T-cell (primary cell): ENCODE measurements at regions not wholly inside any gene's neighbourhood (a gene's known extent, or its start where the extent isn't known, plus 50 kb on each side); places are given as distances from the start of the nearest gene placed in this dataset.

Source experiments
- ATAC-seq, 4 experiments: fragments of 200-7000 bp in 3 of 4; fragments of 150-1000 bp in 1 of 4; cut with Tn5 transposase; replicated peaks in 1 of 4; 1 replicate in 3 of 4; 2 replicates in 1 of 4; pipeline ENCODE4 v1.10.0; 2021; ENCODE audit warnings: moderate library complexity in 3 of 4, mild to moderate bottlenecking in 2 of 4, moderate number of reproducible peaks in 1 of 4
- CTCF ChIA-PET, 2 donors: fragments of 300-600 bp; sonication (Branson Sonifier 250); formaldehyde crosslinking; loops; one replicate each; lab custom pipeline; 2022; ENCODE audit warnings: antibody characterized with exemption in 2 of 2; lab: Charles Lee
- POLR2A ChIA-PET, 2 donors: fragments of 300-600 bp; sonication (Branson Sonifier 250); formaldehyde crosslinking; loops; one replicate each; lab custom pipeline; 2022; ENCODE audit warnings: antibody characterized with exemption in 2 of 2; lab: Charles Lee
- DNase-seq, 35 experiments: peaks; one replicate each; pipeline versions ENCODE4 v3.0.0 to v3.0.0-alpha.2; 2013 to 2023
- H3K27ac ChIP-seq: one replicate; pipeline ENCODE4 v1.5.1; 2013; ENCODE audit warnings: low read length
- H3K27me3 ChIP-seq, 2 experiments: replicated peaks in 1 of 2; 1 replicate in 1 of 2; 2 replicates in 1 of 2; pipeline versions ENCODE4 v1.6.1 to v1.7.0; 2013; ENCODE audit warnings: low read length in 1 of 2, mixed read lengths in 1 of 2; ENCODE audit not compliant: control insufficient read depth in 2 of 2, insufficient read depth in 2 of 2; ENCODE audit errors: extremely low read depth in 1 of 2
- H3K36me3 ChIP-seq, 2 donors: 1 replicate in 1 of 2; 2 replicates in 1 of 2; pipeline versions ENCODE4 v1.6.1 to v1.7.0; 2013; ENCODE audit warnings: low read length in 1 of 2; ENCODE audit not compliant: control insufficient read depth in 2 of 2, insufficient read depth in 1 of 2; ENCODE audit errors: extremely low read depth in 1 of 2
- H3K4me1 ChIP-seq, 2 experiments: 1 replicate in 1 of 2; 2 replicates in 1 of 2; pipeline versions ENCODE4 v1.6.1 to v1.7.0; 2013; ENCODE audit warnings: low read length in 2 of 2, mixed read lengths in 1 of 2; ENCODE audit not compliant: insufficient read depth in 2 of 2, control insufficient read depth in 1 of 2; ENCODE audit errors: extremely low read depth in 1 of 2
- H3K4me3 ChIP-seq, 2 donors: 1 replicate in 1 of 2; 2 replicates in 1 of 2; pipeline versions ENCODE4 v1.5.1 to v1.7.0; 2013; ENCODE audit warnings: mild to moderate bottlenecking in 2 of 2, low read length in 1 of 2, moderate library complexity in 1 of 2; ENCODE audit not compliant: control insufficient read depth in 1 of 2; ENCODE audit errors: extremely low read depth in 1 of 2
- H3K9me3 ChIP-seq: 2 replicates; pipeline ENCODE4 v1.7.0; 2013
- H3K27ac Mint-ChIP-seq, 2 donors: one replicate each; pipeline ENCODE4 v1.8.0; 2020 to 2021; ENCODE audit warnings: mild to moderate bottlenecking in 2 of 2, mixed read lengths in 2 of 2
- H3K27me3 Mint-ChIP-seq, 2 donors: one replicate each; pipeline ENCODE4 v1.8.0; 2021 to 2022; ENCODE audit warnings: mixed read lengths in 2 of 2
- H3K36me3 Mint-ChIP-seq: one replicate; pipeline ENCODE4 v1.8.0; 2021; ENCODE audit warnings: mixed read lengths
- H3K4me1 Mint-ChIP-seq, 3 donors: one replicate each; pipeline ENCODE4 v1.8.0; 2020 to 2022; ENCODE audit warnings: mixed read lengths in 3 of 3, mild to moderate bottlenecking in 1 of 3
- H3K4me3 Mint-ChIP-seq, 3 donors: one replicate each; pipeline ENCODE4 v1.8.0; 2020 to 2022; ENCODE audit warnings: mild to moderate bottlenecking in 3 of 3, mixed read lengths in 3 of 3, moderate library complexity in 3 of 3
- H3K9me3 Mint-ChIP-seq, 3 donors: one replicate each; pipeline ENCODE4 v1.8.0; 2020 to 2022; ENCODE audit warnings: mixed read lengths in 3 of 3
- WGBS: methylation state at CpG from one replicate; pipeline ENCODE4 v1.1.5; 2013; ENCODE audit warnings: missing lambda C conversion rate; ENCODE audit not compliant: insufficient coverage; 5-methylcytosine and 5-hydroxymethylcytosine counted together

DNA sequence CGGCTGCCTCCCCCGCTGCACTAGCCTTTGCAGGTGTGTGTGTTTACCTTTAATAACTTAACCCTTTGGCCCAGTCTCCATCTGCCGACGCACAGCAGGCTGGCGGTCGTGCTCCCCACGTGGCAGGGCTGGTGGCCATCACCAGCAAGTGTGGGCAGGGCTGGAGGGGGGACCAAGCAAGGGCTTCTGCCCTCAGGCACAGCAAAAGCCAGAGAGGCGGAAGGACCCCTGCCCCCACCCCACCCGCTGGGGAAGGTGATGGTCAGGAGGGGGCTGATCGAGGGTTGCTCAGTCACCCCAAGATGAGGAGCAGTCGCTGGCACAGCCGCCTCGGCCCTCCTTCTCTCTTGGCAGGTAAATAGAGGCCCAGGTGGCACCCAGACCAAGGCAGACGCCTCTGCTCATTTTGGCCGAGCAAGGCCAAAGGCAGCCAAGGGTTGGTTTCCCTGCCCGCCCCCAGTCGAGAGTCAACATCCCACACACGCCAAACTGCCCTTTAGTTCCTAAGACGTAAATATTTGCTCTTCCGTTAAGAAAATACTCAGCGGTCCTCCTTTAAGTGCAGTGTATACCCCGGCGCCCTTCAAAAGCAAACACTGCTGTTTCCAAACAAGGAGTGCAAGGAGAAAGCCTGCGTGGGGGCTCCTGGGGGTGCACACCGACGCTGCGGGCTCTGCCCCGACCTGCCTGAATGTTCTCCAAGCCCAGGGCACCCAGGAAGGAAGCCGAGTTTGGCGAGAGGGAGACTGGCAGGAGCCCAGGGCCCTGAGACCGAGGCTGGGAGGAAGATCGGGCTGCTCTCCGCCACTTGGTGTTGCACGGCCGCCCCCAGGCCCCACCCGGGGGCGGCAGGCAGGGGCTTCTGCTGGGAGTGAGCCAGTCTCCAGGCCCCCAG, 82.7 kb downstream of the SIK1 start:
- DNase-seq (no peak), ATAC-seq (no peak)
- Histone ChIP-seq H3K36me3 (no peaks in the 10 kb centered on the region), H3K4me1 (peaks cover 0 to under 1% of the 10 kb centered on the region in 2 experiments), H3K27me3 (peaks cover 0 to 26% of the 10 kb centered on the region in 2 experiments), H3K9me3 (no peaks in the 10 kb centered on the region), H3K27ac (no peak overlapping the region), H3K4me3 (no peak overlapping the region)
- peaks cover 2 to 3% of the 10 kb centered on the region in 2 donors for H3K27me3 Mint-ChIP-seq
- H3K4me3 Mint-ChIP-seq, result no peak overlapping the region
- no peaks in the 10 kb centered on the region for H3K36me3 Mint-ChIP-seq
- H3K27ac Mint-ChIP-seq, result no peak overlapping the region
- CTCF ChIA-PET, result no interaction called here
- H3K4me1 Mint-ChIP-seq, result no peaks in the 10 kb centered on the region
- POLR2A ChIA-PET, result no interaction called here
- H3K9me3 Mint-ChIP-seq, result no peaks in the 10 kb centered on the region
- WGBS, result 79% methylated on average over 32 of the region's 37 CpGs

DNA sequence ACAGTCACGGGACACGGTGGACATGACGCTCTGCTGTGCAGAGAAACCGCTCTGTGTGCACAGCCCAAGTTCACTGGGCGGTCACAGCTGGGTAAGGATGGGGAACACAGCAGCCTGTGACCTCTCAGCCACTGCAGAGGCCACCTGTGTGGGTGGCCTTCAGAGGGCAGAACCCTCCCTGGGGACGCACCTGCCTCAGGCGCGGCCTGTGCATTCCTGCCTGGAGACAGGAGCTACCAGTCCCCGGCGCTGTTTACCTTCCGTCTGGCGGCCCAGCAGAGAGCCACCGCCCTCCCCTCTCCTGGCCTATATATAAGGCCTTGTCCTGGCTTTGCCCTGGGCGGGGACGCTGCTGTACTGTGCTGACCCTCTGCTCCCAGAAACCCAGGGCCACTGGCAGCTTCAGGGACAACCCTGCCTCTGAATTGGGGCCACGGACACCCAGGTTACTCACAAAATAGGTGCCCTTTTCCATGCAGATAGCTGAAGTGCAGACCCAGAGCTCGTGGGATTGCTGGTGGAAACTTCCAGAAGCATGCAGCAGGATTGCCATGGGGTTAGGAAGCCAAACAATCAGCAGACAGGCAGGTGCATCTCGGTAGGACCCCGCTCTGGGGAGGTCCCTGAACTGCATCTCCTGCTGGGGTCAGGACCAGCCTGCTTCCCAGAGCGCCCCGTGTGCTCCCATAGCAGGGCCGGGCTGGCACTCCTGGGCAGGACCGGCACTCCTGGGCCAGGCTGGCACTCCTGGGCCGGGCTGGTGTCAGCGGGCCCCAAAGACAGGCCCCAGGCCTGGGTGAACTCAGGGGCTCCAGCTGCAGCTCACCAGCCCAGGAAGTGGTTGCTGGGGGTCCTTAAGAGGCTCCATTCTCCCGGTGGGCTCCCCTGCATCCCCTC, 83.6 kb downstream of the SIK1 start:
- no peak overlapping the region for H3K4me3 Mint-ChIP-seq
- H3K27ac Mint-ChIP-seq, result no peak overlapping the region
- ATAC-seq, result no peak
- POLR2A ChIA-PET, result no interaction called here
- Histone ChIP-seq H3K9me3 (no peaks in the 10 kb centered on the region), H3K27ac (no peak overlapping the region), H3K36me3 (no peaks in the 10 kb centered on the region), H3K4me3 (no peak overlapping the region), H3K27me3 (peaks cover 0 to 30% of the 10 kb centered on the region in 2 experiments), H3K4me1 (peaks cover 0 to 3% of the 10 kb centered on the region in 2 experiments)
- no peak for DNase-seq
- no peaks in the 10 kb centered on the region for H3K9me3 Mint-ChIP-seq
- no peaks in the 10 kb centered on the region for H3K36me3 Mint-ChIP-seq
- H3K4me1 Mint-ChIP-seq, result peaks cover 0 to 2% (median 0%) of the 10 kb centered on the region in 3 donors
- H3K27me3 Mint-ChIP-seq, result peaks cover 4 to 5% of the 10 kb centered on the region in 2 donors
- WGBS, result 85% methylated on average over 23 of the region's 26 CpGs
- CTCF ChIA-PET, result no interaction called here

DNA sequence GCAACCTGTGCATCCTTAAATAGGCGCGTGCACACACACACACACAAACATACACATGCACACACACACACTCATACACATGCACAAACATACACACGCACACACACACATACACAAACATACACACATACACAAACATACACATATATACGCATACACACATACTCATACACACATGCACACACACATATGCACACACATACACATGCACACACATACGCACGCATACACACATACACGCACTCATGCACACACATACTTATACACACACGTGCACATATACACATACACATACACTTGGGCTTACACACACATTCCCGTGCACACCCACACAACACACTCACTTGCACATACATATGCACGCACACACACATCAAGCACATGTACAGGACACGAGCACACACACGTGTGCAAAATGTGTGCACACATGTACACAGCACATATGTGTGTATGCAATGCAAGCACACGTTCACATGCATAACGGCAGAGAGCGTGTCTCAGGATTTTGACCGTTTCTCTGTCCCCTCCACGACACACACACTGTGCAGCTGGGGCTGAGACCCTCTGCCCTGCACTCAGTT, 84.5 kb downstream of the SIK1 start:
- H3K27me3 Mint-ChIP-seq, result peaks cover 4 to 5% of the 10 kb centered on the region in 2 donors
- ATAC-seq, result no peak
- Histone ChIP-seq H3K9me3 (no peaks in the 10 kb centered on the region), H3K4me3 (no peak overlapping the region), H3K36me3 (no peaks in the 10 kb centered on the region), H3K4me1 (peaks cover 0 to 11% of the 10 kb centered on the region in 2 experiments), H3K27me3 (peaks cover 0 to 31% of the 10 kb centered on the region in 2 experiments), H3K27ac (no peak overlapping the region)
- peaks cover 0 to 5% (median 3%) of the 10 kb centered on the region in 3 donors for H3K4me1 Mint-ChIP-seq
- H3K36me3 Mint-ChIP-seq, result no peaks in the 10 kb centered on the region
- no peaks in the 10 kb centered on the region for H3K9me3 Mint-ChIP-seq
- ChIA-PET POLR2A (no interaction called here), CTCF (no interaction called here)
- H3K4me3 Mint-ChIP-seq, result no peak overlapping the region
- no peak overlapping the region for H3K27ac Mint-ChIP-seq
- DNase-seq, result no peak
- WGBS, result 92% methylated on average over 17 of the region's 17 CpGs

DNA sequence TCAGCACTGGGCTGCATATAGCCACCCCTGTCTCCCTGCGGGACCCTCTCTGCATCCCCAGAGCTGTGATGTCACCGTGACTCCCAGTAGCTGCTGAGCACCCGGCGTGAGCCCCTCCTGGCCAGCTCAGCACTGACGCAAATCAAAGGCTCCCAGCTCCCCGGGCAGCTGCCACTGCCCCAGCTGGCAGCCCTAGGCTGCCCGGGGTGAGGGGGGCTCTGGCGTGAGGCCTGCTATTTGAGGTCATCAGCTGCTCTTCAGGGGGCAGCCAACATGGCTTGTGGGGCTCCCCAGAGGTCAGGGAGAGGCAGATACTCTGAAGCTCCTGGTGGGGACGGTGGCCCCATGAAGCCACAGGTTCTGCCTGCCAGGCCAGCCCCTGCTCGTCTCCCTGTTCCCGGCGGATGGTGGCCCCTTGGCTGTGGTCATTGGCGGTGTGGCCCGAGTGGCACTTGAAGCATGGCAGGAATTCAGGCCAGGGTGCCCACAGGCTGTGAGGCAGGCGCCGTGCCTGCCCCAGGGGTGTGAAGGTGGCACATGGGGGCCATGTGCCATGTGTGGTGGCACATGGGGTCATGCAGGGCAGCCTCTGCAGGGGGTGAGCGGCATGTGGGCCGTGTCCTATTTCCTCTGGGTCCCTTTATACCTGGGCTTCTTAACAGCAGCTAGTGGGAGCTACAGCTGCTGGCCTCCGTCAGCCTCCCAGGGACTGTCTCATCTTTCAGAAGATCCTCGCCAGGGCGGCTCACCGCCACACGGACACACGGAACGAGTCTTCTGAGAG, 85.4 kb downstream of the SIK1 start:
- H3K9me3 ChIP-seq, result no peaks in the 10 kb centered on the region
- Mint-ChIP-seq H3K36me3 (no peaks in the 10 kb centered on the region), H3K27ac (no peak overlapping the region), H3K9me3 (no peaks in the 10 kb centered on the region), H3K4me1 (peaks cover 0 to 5% (median 3%) of the 10 kb centered on the region in 3 donors), H3K4me3 (no peak overlapping the region), H3K27me3 (peaks cover 4 to 5% of the 10 kb centered on the region in 2 donors)
- H3K36me3 ChIP-seq, result no peaks in the 10 kb centered on the region
- DNase-seq (no peak), ATAC-seq (no peak)
- peaks cover 0 to 11% of the 10 kb centered on the region in 2 experiments for H3K4me1 ChIP-seq
- H3K27me3 ChIP-seq, result peaks cover 0 to 31% of the 10 kb centered on the region in 2 experiments
- H3K27ac ChIP-seq, result no peak overlapping the region
- H3K4me3 ChIP-seq, result no peak overlapping the region
- ChIA-PET CTCF (no interaction called here), POLR2A (no interaction called here)
- 89% methylated on average over 24 of the region's 25 CpGs for WGBS

DNA sequence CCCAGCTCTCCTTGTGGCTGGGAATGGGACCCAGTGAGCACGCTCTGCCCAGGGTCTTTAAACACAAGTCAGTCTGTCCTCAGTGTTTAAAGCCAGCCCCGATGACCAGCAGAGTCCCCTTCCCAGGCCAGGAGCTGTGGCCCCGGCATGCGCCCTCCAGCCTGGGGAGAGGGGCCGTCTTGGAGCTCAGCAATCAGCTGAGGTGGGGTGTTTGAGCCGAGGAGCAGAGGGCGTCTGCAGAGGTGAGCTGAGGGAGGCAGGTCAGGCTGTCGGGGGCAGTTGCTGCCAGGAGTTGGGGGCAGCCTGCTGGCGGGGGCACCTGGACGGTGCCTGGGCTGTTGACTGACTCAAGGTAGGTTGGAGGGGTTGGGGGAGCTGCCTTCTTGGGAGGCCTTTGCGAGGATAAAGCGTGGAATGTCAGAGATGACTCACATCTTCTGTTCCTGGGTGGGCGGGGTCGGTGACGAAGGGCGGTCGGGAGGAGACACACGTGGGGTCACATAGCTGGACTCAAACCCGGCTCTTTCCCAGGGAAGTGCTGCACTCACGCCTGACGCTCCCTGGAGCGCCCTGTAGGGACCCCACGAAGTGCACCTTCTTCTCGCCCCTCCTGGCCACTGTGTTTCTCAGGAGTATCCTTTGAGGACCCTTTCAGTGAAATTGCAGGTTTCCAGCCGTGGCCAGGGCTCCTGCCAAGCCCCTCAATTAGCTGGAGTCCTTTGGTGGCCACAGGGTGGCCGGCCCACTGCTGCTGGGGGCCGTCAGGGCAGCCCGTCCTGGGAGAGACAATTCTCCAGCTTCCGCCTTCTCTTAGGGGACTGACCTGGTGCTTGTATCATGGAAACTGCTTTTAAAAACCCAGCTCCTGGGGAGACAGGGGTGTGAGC, 86.2 kb downstream of the SIK1 start:
- H3K27ac Mint-ChIP-seq, result no peak overlapping the region
- no peaks in the 10 kb centered on the region for H3K9me3 ChIP-seq
- H3K36me3 ChIP-seq, result no peaks in the 10 kb centered on the region
- H3K4me1 ChIP-seq, result peaks cover 0 to 11% of the 10 kb centered on the region in 2 experiments
- H3K27me3 ChIP-seq, result peaks cover 0 to 31% of the 10 kb centered on the region in 2 experiments
- H3K27me3 Mint-ChIP-seq, result peaks cover 4 to 5% of the 10 kb centered on the region in 2 donors
- no peak overlapping the region for H3K4me3 Mint-ChIP-seq
- H3K9me3 Mint-ChIP-seq, result no peaks in the 10 kb centered on the region
- peaks cover 0 to 5% (median 3%) of the 10 kb centered on the region in 3 donors for H3K4me1 Mint-ChIP-seq
- ATAC-seq, result no peak
- WGBS, result 84% methylated on average over 29 of the region's 29 CpGs
- H3K4me3 ChIP-seq, result no peak overlapping the region
- no peak overlapping the region for H3K27ac ChIP-seq
- H3K36me3 Mint-ChIP-seq, result no peaks in the 10 kb centered on the region
- ChIA-PET CTCF (no interaction called here), POLR2A (no interaction called here)
- no peak for DNase-seq
